HEK293 (cell line): ENCODE measurements at regions not wholly inside any gene's neighbourhood (a gene's known extent, or its start where the extent isn't known, plus 50 kb on each side); places are given as distances from the start of the nearest gene placed in this dataset.
A peak's percentile ranks its signal among the peaks of the same experiment; 100 is the strongest.

Experiments used
- ATF2 ChIP-seq: fragments of 450-650 bp; formaldehyde crosslinking; IDR thresholded peaks from 2 replicates; pipeline ENCODE4 v1.5.1; 2016; ENCODE audit warnings: missing biosample characterization, missing genetic modification characterization, low read depth
- EGR2 ChIP-seq: fragments of 450-650 bp; formaldehyde crosslinking; IDR thresholded peaks from 2 replicates; pipeline ENCODE4 v1.5.1; 2016; ENCODE audit warnings: low read depth, missing biosample characterization, missing genetic modification characterization
- HIC1 ChIP-seq: fragments of 450-650 bp; formaldehyde crosslinking; IDR thresholded peaks from 2 replicates; pipeline ENCODE4 v1.5.1; 2016; ENCODE audit warnings: missing biosample characterization, missing genetic modification characterization
- KLF10 ChIP-seq: fragments of 450-650 bp; IDR thresholded peaks from 2 replicates; pipeline ENCODE4 v1.5.1; 2018; ENCODE audit warnings: missing biosample characterization, mild to moderate bottlenecking, missing genetic modification characterization
- KLF16 ChIP-seq: fragments of 450-650 bp; formaldehyde crosslinking; IDR thresholded peaks from 2 replicates; pipeline ENCODE4 v1.5.1; 2017; ENCODE audit warnings: missing biosample characterization, missing genetic modification characterization
- PRDM2 ChIP-seq: fragments of 450-650 bp; formaldehyde crosslinking; IDR thresholded peaks from 2 replicates; pipeline ENCODE4 v1.5.1; 2016; ENCODE audit warnings: missing biosample characterization, missing genetic modification characterization, borderline replicate concordance
- SP7 ChIP-seq: fragments of 450-650 bp; formaldehyde crosslinking; IDR thresholded peaks from 2 replicates; pipeline ENCODE4 v1.5.1; 2016; ENCODE audit warnings: missing biosample characterization, missing genetic modification characterization
- ZBTB1 ChIP-seq: fragments of 450-650 bp; formaldehyde crosslinking; IDR thresholded peaks from 2 replicates; pipeline ENCODE4 v1.5.1; 2016; ENCODE audit warnings: missing biosample characterization, missing genetic modification characterization
- ZBTB10 ChIP-seq: fragments of 450-650 bp; formaldehyde crosslinking; IDR thresholded peaks from 2 replicates; pipeline ENCODE4 v1.5.1; 2016; ENCODE audit warnings: missing biosample characterization, missing genetic modification characterization
- ZBTB17 ChIP-seq: fragments of 450-650 bp; formaldehyde crosslinking; IDR thresholded peaks from 2 replicates; pipeline ENCODE4 v1.5.1; 2016; ENCODE audit warnings: missing biosample characterization, missing genetic modification characterization
- ZBTB20 ChIP-seq: fragments of 450-650 bp; formaldehyde crosslinking; IDR thresholded peaks from 2 replicates; pipeline ENCODE4 v1.5.1; 2016; ENCODE audit warnings: missing biosample characterization, missing genetic modification characterization
- ZNF114 ChIP-seq: fragments of 450-650 bp; formaldehyde crosslinking; IDR thresholded peaks from 2 replicates; pipeline ENCODE4 v1.5.0; 2017; ENCODE audit warnings: missing biosample characterization, missing genetic modification characterization
- ZNF140 ChIP-seq: fragments of 450-650 bp; formaldehyde crosslinking; IDR thresholded peaks from 2 replicates; pipeline ENCODE4 v1.5.1; 2016; ENCODE audit warnings: missing biosample characterization, missing genetic modification characterization
- ZNF146 ChIP-seq: fragments of 450-650 bp; formaldehyde crosslinking; IDR thresholded peaks from 2 replicates; pipeline ENCODE4 v1.5.1; 2016; ENCODE audit warnings: missing biosample characterization, missing genetic modification characterization
- ZNF16 ChIP-seq: fragments of 450-650 bp; formaldehyde crosslinking; IDR thresholded peaks from 2 replicates; pipeline ENCODE4 v1.5.1; 2016; ENCODE audit warnings: low read depth, missing biosample characterization, missing genetic modification characterization
- ZNF341 ChIP-seq: fragments of 450-650 bp; formaldehyde crosslinking; IDR thresholded peaks from 2 replicates; pipeline ENCODE4; 2016; ENCODE audit warnings: low read depth, missing biosample characterization, missing genetic modification characterization
- ZNF423 ChIP-seq: fragments of 450-650 bp; formaldehyde crosslinking; IDR thresholded peaks from 2 replicates; pipeline ENCODE4 v1.5.1; 2016; ENCODE audit warnings: missing biosample characterization, missing genetic modification characterization
- ZNF596 ChIP-seq: fragments of 450-650 bp; IDR thresholded peaks from 2 replicates; pipeline ENCODE4 v1.5.0; 2018; ENCODE audit warnings: missing biosample characterization, mild to moderate bottlenecking, missing genetic modification characterization, moderate library complexity
- ZNF660 ChIP-seq: fragments of 450-650 bp; IDR thresholded peaks from 2 replicates; pipeline ENCODE4 v1.5.1; 2018; ENCODE audit warnings: missing biosample characterization, mild to moderate bottlenecking, missing genetic modification characterization
- ZNF707 ChIP-seq: fragments of 450-650 bp; formaldehyde crosslinking; IDR thresholded peaks from 2 replicates; pipeline ENCODE4 v1.5.1; 2016; ENCODE audit warnings: missing biosample characterization, missing genetic modification characterization
- ZNF830 ChIP-seq: fragments of 450-650 bp; IDR thresholded peaks from 2 replicates; pipeline ENCODE4 v1.5.0; 2018; ENCODE audit warnings: missing biosample characterization, missing genetic modification characterization, low read depth, mild to moderate bottlenecking, moderate library complexity
- ZSCAN5A ChIP-seq: fragments of 450-650 bp; formaldehyde crosslinking; IDR thresholded peaks from 2 replicates; pipeline ENCODE4 v1.5.1; 2016; ENCODE audit warnings: missing biosample characterization, missing genetic modification characterization
- ZXDB ChIP-seq: fragments of 450-650 bp; formaldehyde crosslinking; IDR thresholded peaks from 2 replicates; pipeline ENCODE4 v1.5.1; 2016; ENCODE audit warnings: missing biosample characterization, missing genetic modification characterization
- TF ChIP-seq, protein P1 (sequence below): fragments of 450-650 bp; formaldehyde crosslinking; IDR thresholded peaks from 2 replicates; pipeline ENCODE4 v1.5.1; 2016; ENCODE audit warnings: missing biosample characterization, missing genetic modification characterization

GRCh38 chr1:148263128-148263905, 111.2 kb upstream of the NBPF11 start (continued):
- TF ChIP-seq KLF16 (tag by site-specific recombination) (0 out of 2 replicates have a peak, but pooled peaks have one; percentile 45), ZBTB17 (tag by site-specific recombination) (peak; percentile 92), ZNF140 (tag by site-specific recombination) (no peak), EGR2 (tag by site-specific recombination) (no peak), PRDM2 (tag by site-specific recombination) (no peak), ZBTB20 (tag by site-specific recombination) (peak; percentile 77), ZNF830 (tag by site-specific recombination) (no peak), ZNF660 (tag by site-specific recombination) (peak; percentile 88), HIC1 (tag by site-specific recombination) (no peak), ZNF341 (tag by site-specific recombination) (peak; percentile 80), KLF10 (tag by site-specific recombination) (peak; percentile 90; the same call in 1 of the 2 replicates), ZNF423 (no peak), ZBTB1 (tag by site-specific recombination) (peak; percentile 67; the same call in 1 of the 2 replicates), ZNF16 (tag by site-specific recombination) (no peak), ZNF146 (tag by site-specific recombination) (peak; percentile 16; the same call in 1 of the 2 replicates), ZXDB (tag by site-specific recombination) (peak; percentile 98), ZNF596 (tag by site-specific recombination) (peak; percentile 66; the same call in 1 of the 2 replicates), ZSCAN5A (tag by site-specific recombination) (no peak), ZNF114 (tag by site-specific recombination) (no peak), ZBTB10 (tag by site-specific recombination) (no peak; the same call in 1 of the 2 replicates), ATF2 (tag by site-specific recombination) (peak; percentile 90), SP7 (tag by site-specific recombination) (peak; percentile 91), ZNF707 (tag by site-specific recombination) (no peak)
- TF ChIP-seq, protein P1, sequence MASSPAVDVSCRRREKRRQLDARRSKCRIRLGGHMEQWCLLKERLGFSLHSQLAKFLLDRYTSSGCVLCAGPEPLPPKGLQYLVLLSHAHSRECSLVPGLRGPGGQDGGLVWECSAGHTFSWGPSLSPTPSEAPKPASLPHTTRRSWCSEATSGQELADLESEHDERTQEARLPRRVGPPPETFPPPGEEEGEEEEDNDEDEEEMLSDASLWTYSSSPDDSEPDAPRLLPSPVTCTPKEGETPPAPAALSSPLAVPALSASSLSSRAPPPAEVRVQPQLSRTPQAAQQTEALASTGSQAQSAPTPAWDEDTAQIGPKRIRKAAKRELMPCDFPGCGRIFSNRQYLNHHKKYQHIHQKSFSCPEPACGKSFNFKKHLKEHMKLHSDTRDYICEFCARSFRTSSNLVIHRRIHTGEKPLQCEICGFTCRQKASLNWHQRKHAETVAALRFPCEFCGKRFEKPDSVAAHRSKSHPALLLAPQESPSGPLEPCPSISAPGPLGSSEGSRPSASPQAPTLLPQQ (tag by site-specific recombination) = peak; percentile 82
